MV-4-11 (cell line): ENCODE measurements at regions not wholly inside any gene's neighbourhood (a gene's known extent, or its start where the extent isn't known, plus 50 kb on each side); places are given as distances from the start of the nearest gene placed in this dataset.

ENCODE experiments used
- DNase-seq: peaks from one replicate; lab custom pipeline; 2025; lab: John Stamatoyannopoulos, UW

DNA sequence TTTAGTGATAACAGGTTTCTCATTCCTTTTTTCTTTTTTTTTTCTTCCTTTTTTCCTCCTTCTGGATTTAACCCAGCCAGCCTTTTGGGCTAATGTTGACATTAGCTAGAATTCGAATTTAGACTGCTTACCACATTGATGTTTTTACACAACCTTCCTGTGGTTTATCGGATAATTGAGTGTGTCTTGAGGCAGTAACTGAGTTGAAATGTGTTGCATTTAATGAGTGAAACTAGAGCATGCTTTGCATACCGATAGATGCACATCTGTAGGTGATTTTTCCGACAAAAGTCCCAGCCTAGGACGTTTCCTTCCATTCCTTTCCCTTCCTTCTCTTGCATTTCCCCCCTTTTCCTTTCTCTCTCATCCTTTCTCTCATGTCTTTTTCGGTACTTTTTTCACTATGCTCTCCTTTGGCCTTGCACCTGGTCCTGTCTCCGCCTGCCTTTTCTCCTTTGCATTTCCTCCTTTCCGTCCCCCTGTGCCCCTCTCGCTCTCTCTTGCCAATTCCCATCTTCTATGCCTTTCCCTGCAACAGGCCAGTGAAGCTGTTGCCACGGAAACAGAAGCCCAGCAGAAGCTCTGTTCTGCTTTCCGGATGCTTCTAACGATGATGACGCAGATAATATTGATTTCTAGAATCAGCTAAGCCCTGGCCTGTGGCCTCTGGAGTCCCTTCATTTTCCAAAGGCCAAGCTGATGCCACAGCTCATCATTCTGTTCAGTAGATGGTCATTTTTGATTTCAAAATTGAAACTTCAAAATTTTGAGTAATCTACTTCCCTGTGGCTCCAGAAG lies 76.1 kb downstream of the SLC25A47 start:
- peak; percentile 10 for DNase-seq

DNA sequence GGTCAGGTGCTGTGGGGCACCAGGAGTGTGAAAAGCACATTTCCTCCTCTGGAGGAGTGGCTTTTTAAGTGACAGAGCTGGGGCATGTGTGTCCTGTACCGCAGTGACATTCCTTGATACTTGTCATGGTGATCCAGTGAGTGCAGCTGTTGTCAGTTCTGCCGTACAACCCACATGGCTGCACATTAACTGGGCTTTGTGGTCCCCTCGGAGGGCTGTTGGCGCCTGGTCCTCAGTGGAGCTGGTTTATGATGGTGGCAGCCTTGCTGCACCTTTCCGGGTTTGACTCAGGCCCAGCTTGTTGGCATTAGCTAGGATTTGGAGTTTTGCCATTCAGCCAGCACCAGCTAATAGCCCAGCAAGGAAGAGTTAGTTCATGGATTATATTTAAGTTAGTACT lies 77.0 kb downstream of the SLC25A47 start:
- DNase-seq = no peak

DNA sequence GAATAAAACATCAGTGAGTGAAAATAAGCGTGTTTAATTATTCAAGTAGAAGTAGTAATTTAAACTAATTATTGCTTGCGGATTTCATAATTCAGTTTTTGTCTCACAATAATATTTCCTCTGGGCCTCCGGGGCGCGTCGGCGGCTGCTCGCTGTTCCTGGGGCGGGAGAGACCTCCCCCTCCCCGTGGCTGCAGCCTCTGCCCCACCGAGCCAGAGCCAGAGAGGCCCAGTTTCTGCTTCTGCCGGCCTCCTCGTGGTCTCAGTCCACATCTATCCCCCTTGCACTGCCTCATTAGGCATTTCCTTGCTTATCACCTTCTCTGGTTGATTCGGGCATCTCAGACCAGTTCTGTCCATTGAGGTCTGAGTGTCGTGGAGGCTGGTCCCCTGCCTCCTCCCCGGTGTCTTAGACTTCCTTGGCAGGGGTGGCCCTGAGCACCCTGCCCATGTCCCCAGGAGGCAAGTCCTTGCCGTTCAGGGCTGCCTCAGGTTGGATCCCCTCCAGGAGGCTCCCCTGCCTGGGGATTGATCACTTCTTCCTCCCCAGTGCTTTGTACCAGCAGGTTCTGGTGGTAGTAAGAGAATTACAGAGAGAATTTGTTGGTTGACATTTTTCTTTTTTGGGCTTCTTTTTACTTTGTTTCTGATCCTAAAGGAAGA lies 78.0 kb downstream of the SLC25A47 start:
- DNase-seq = no peak

GRCh38 chr14:100401792-100402191 lies 78.7 kb downstream of the SLC25A47 start:
- no peak for DNase-seq

DNA sequence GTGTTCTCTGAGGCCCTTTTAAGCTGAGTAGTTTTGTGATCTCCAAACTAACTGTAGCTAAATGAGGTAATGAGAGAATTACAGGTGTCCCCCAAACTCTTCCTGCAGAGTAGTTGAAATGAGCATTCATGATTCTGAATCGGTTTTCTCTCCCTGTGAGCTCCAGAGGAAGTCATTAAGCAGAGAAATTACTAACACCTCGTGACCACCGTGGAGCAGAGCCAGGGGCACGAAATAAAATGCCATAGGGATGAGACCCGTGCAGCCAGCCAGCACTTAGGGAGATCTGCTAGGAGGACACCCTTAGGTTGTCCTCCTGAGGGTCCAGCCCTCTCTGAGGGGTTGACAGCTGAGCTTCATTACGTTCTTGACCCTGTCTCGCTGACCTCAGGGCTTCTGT lies 79.5 kb downstream of the SLC25A47 start:
- DNase-seq = no peak

DNA sequence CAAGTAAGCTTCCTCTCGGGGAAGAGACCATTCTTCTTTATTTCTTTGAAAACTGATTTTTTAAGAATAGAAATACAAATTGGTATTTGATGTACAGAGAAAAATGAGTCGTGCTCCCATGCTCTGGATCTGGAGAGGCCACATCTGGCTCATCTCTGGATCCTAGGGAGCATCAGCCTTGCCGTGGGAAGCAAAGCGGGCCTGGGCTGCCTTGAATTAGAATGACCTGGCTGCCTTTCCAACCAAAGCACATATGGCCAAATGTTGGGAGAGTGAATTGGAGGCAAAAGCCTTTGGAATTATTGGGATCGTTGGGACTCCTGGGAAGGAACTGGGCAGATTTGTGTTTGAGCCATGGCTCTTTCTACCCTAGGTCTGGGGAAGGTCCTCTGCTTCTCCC lies 80.0 kb downstream of the SLC25A47 start:
- no peak for DNase-seq

DNA sequence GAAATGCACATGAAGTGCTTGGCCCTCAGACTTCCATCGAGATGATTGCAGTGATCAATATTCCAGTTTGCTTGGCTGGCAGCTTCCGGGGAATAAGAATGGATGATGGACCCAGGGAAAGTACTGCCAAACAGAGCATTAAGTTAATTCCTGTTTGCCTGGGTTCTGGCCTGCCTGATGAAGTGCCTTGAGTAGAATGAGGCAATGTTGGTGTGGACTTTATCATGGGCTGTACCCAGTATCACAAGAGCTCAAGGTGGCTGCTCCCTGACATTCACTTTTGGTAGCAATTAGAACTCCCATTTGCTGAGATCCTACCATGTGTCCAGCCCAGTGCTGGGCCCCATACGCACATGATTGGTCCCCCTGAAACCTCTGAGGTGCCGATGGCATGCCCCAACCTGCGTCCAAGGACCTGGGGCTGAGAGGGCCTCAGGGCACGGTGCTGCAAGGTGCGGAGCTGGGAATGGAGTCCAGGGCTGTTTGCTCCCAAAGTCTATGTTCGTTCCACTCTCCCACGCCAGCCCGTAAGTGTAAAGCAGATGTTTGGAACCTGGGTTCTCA lies 80.7 kb downstream of the SLC25A47 start:
- DNase-seq = no peak

DNA sequence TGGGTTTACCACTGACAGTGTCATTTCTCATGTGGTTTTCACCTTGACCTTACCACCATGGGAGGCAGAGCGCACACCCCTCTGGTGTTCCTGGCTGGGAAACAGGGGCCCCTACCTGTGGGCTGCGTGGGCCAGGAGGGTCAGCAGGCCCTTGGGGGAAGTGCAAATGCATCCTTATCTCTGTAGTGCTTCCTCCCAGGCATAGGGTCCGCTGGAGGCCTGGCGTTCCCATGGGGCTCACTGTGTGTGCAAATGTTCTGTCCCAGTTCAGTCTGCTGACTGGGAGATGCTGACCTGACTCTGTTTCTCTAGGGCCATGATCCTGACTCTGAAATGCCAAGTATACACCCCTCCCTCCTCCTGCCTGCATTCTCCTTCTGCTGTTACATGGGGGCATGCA lies 81.3 kb downstream of the SLC25A47 start:
- DNase-seq = no peak

DNA sequence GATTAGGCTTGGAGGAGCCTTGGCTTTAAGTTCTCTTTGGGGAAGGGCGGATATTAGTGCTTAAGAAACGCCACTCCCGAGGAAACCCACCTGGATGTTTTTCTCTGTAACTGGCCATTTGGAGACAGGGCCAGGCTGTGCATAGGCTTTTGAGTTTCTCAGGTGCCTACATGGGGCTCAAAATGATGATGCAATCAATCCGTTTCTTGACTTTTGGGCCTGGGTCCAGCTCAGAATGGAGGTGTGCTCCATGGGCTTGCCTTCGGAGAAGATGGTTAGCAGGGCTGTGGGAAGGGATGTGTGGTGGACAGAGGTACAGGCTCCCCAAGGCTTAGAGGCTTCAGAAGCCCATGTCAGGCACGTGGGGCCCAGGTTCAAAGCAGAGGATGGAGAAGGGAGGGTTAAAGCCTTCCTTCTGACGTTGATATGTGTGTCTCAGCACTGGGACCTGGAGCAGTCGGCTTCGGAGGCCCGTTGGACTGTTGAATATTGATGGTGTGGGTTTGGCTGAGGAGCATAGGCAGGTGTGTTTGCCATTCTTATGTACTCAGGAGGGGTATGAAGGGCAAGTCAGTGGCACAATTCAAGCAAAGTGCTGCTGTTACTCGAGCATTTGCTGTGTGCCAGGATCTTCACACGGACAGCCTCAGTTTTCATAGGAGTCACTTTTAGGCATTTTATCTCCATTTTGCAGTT lies 82.8 kb downstream of the SLC25A47 start:
- DNase-seq = no peak

DNA sequence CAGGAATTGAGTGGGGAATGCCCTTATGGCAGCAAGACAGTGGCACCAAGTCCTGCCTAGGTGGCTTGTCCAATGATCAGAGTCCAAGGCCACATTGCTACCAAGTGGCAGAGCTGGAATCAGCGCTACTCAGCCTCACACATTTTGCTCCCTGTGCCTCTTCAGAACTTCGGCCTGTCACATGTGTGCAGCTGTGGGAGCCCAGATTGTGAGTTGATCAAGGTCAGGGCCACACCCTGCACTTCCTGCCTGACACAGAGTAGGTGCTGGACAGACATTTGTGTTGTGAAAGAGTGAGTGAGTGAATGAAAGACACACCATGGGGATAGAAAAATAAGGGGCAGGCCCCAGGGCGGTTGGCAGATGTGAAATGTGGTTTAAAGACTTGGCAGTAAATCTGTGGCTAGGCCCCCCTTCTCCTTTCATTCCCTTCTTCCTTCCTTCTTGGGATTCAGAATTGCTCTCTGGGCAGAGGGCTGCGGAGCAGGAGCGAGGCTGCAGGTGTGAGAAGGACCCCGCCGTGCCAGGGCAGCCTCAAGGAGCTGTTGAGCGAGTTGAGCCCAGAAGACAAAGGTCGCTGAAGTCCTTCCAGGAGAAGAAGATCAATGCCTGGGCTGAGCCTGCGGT lies 83.5 kb downstream of the SLC25A47 start:
- peak; percentile 94 for DNase-seq

GRCh38 chr14:100407376-100408102 lies 84.4 kb downstream of the SLC25A47 start:
- DNase-seq = no peak

DNA sequence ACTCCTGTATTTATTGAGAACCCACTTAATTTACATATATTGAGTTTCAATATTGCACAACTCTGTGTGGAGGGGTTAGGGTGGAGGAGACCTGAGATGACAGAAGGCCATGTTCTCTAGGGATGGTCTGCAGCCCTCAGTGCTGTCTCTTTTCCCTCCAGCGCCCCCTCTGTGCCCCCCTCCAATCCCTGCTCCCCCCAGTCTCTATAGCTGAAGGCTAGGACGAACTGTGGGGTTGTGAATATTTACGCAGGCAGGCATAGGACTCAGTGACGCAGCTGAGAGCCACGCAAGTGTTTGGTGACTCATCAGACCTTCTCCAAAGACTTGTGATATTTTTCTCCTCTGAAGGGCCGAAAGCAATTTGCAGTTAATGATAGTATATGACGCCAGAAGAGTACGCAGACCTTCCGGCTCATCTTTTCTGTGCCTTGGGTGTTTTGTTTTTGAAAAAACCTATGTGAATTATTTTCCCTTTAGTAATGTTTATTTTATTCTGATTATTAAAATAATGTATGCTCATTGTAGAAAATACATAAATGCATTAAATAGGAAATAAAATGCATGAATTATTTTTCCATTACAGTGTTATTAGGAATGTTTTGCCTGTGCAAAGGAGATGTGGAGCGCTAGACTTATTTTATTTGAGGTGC lies 85.3 kb downstream of the SLC25A47 start:
- DNase-seq = peak; percentile 84

DNA sequence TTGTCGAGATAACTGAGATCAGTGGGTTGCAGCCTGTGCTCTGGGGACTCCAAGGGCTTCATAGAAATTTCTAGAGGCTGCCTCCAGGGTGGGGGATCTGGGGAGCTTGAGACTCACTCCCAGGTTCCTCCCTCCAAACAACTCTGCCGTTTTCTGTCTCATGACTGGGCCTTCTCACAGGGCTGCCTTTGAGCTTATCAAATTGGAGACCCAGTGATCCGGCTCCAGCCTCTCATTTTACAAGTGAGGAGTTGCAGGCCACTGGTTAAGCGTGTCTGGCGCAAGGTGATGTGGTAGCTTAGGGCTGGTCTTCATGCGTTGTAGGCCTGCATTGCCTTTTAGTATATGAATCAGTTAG lies 85.8 kb downstream of the SLC25A47 start:
- DNase-seq = no peak

DNA sequence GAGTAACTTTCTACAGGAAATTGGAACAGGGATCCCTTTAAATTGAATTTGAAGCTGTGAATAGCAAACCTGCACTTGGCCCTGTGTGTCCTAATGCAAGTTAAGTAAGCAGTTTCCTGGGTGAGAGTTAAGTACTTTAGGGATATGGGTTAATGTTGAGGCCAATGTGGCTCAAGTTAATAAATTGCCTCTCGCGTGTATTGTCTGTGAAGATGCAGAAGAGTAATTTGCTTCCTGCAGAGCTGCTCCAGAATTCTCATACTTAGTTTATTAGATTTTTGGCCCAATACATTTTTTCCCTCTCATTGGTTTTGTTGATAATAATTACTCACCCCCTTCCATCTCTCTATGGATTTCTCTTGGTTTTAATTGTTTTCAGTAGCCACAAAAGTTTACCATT lies 86.5 kb downstream of the SLC25A47 start:
- no peak for DNase-seq

- no peak for DNase-seq
These were observed 87.0 kb downstream of the SLC25A47 start for GRCh38 chr14:100410056-100410565.

DNA sequence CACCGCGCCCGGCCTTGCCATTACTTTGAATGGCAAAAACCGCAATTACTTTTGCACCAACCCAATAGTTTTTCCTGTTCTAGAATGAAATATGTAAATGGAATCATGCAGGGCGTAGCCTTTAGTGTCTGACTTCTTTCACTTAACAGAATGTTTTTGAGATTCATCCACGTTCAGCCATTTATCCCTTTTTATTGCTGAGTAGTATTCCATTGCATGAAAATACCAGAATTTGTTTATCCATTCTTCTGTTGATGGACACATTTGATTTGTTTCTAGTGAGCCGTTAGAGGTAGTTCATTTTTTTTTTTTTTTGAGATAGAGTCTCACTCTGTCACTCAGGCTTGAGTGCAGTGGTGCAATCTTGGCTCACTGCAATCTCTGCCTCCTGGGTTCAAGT lies 90.6 kb downstream of the SLC25A47 start:
- DNase-seq = no peak

DNA sequence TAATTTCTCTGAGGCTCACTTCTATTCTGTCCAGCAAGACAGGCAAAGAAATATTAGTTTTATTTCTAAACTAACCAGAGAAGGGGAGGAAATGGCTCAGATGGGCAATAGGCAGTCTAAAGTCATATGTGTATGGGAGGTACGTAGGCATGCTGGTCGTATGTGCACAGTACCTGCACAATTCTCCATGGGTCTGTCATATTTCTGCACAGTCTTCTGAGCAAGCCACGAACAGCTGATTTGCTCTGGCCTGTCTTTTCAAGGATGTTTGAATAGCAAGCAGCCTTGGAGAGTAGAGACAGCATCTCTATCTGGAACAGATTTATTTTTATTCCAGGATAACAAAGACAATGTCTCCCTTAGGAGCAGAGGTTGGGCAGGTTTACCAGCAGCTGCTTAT lies 92.1 kb downstream of the SLC25A47 start:
- DNase-seq = no peak

DNA sequence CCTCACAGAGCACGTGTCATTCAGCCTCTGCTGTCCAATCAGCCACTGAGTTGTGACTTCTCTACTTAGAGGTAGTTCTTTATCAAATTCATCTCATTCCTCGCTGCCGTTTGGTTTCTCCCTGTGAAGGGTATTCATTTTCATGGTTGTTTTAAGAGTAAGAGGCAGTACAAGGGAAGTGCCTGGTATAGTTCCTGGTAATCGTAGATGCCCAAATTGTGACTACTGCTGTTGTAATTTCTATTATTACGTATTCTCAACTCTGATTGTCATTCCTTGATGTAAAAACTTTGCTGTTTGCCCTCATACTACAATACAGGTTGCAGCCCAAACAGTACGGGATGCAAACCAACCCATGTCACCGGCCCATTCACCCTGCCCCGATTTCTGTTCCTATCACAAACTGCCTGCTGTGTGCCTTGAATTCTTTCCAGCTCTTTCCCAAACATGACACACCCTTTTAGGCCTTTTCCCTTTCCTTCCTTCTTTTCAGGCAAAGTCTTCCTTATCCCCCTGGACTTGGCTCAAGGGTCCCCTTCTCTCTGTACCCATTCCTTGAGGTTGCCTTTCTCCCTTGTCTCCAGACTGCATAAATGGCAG lies 93.0 kb downstream of the SLC25A47 start:
- DNase-seq = no peak

DNA sequence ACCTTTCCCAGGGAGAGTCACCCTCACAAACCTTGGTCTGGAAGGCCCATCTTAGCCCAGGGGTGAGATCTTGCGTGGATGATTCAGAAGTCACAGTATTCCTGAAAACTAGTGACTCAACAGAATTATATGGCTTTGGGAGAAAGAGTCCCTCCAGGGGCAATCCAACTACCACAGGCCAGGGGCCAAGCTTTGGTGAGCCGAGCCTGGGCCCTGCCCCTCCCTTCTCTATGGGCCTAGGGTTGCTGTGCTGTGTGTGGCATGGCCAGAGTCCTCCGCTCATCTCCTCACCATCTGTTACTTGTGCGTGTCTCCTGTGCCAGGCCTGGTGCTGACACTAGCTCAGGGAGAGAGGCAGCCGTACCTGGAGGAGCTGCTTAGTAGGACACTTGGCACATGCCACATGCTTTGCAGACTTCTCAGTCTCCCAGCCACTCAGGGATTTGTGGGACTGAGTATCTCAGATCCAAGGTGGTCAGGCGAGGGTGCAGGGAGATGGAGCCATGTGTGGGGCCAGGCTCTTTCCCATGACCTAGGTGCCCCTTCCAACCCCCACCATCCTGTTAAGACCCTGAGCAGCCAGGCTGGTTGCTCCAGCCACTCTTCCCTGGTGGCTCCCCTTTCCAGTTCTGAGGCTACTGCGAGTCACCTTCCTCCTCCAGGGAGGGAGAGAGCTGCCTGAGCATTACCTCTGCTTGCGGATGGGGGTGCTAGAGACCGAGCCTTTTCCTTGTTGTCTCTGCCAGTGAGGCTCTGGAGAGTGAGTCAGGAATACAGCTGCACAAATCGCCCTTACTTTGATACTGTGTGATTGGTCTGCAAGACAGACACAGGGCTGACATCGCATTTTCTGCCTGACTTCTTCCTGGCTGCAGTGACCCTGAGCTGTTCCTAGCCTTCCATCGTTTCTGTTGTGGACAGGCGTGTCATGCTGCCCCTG lies 94.1 kb downstream of the SLC25A47 start:
- peak; percentile 56 for DNase-seq
